ENCODE measurements at regions not wholly inside any gene's neighbourhood (a gene's known extent, or its start where the extent isn't known, plus 50 kb on each side); places are given as distances from the start of the nearest gene placed in this dataset.

GRCh38 chr16:61374071-61374470 is 662.2 kb downstream of the CDH8 start:
- TF ChIP-seq POLR2AphosphoS5 (IDR thresholded peaks at IDR 0.05) = no peak
- no peak for TF ChIP-seq POLR2A (IDR thresholded peaks at IDR 0.05)
- no peak for TF ChIP-seq CTCF (IDR thresholded peaks at IDR 0.05 in 8 of 11, conservative IDR thresholded peaks at IDR 0.05 in 3 of 11)
- intact Hi-C loops (cut with DNase I; ENCODE audit: low total_unique reads) = no loop called here
- DNase-seq = no peak
- Histone ChIP-seq H3K9me3 (peaks cover 0 to 10% (median 6%) of the 10 kb centered on the region in 8 donors), H3K4me1 (no peaks in the 10 kb centered on the region), H3K4me3 (no peak overlapping the region), H3K27me3 (replicated peaks in 1 of 7) (no peaks in the 10 kb centered on the region), H3K36me3 (no peaks in the 10 kb centered on the region), H3K27ac (no peak overlapping the region)

- intact Hi-C loops (cut with DNase I; ENCODE audit: low total_unique reads) = no loop called here
- Histone ChIP-seq H3K4me1 (no peaks in the 10 kb centered on the region), H3K9me3 (peaks cover 0 to 10% (median 4%) of the 10 kb centered on the region in 8 donors), H3K27ac (no peak overlapping the region), H3K4me3 (no peak overlapping the region), H3K36me3 (no peaks in the 10 kb centered on the region), H3K27me3 (replicated peaks in 1 of 7) (no peaks in the 10 kb centered on the region)
- no peak for DNase-seq
- TF ChIP-seq POLR2A (IDR thresholded peaks at IDR 0.05) (no peak), CTCF (IDR thresholded peaks at IDR 0.05 in 8 of 11, conservative IDR thresholded peaks at IDR 0.05 in 3 of 11) (no peak), POLR2AphosphoS5 (IDR thresholded peaks at IDR 0.05) (no peak)
Observed at GRCh38 chr16:61371881-61372280, 664.4 kb downstream of the CDH8 start.

GRCh38 chr16:61371388-61371787 is 664.9 kb downstream of the CDH8 start:
- no peak for DNase-seq
- 80 to 89% (median 83%) methylated on average over 2 of the region's 2 CpGs for WGBS, 5 donors
- Histone ChIP-seq H3K9me3 (peaks cover 0 to 10% (median 2%) of the 10 kb centered on the region in 8 donors), H3K4me1 (no peaks in the 10 kb centered on the region), H3K4me3 (no peak overlapping the region), H3K36me3 (no peaks in the 10 kb centered on the region), H3K27me3 (replicated peaks in 1 of 7) (no peaks in the 10 kb centered on the region), H3K27ac (no peak overlapping the region)
- intact Hi-C loops (cut with DNase I; ENCODE audit: low total_unique reads) = no loop called here
- no peak for TF ChIP-seq CTCF (IDR thresholded peaks at IDR 0.05 in 8 of 11, conservative IDR thresholded peaks at IDR 0.05 in 3 of 11)
- no peak for TF ChIP-seq POLR2A (IDR thresholded peaks at IDR 0.05)
- no peak for TF ChIP-seq POLR2AphosphoS5 (IDR thresholded peaks at IDR 0.05)

GRCh38 chr16:61370564-61370963 is 665.7 kb downstream of the CDH8 start:
- WGBS, 5 donors = 28 to 34% (median 32%) methylated on average over 2 of the region's 2 CpGs

More at GRCh38 chr16:61370564-61370963, 665.7 kb downstream of the CDH8 start:
- no peak overlapping the region for H3K4me3 ChIP-seq
- H3K36me3 ChIP-seq = no peaks in the 10 kb centered on the region
- no peak overlapping the region for H3K27ac ChIP-seq
- no peak for TF ChIP-seq POLR2A (IDR thresholded peaks at IDR 0.05)
- TF ChIP-seq POLR2AphosphoS5 (IDR thresholded peaks at IDR 0.05) = no peak
- TF ChIP-seq CTCF (IDR thresholded peaks at IDR 0.05 in 8 of 11, conservative IDR thresholded peaks at IDR 0.05 in 3 of 11) = no peak
- no peaks in the 10 kb centered on the region for H3K4me1 ChIP-seq
- peaks cover 0 to 10% (median 1%) of the 10 kb centered on the region in 8 donors for H3K9me3 ChIP-seq
- no peaks in the 10 kb centered on the region for H3K27me3 ChIP-seq (replicated peaks in 1 of 7)
- intact Hi-C loops (cut with DNase I; ENCODE audit: low total_unique reads) = no loop called here
- no peak for DNase-seq
